Kidney capillary endothelial cell (primary cell): ENCODE measurements at regions not wholly inside any gene's neighbourhood (a gene's known extent, or its start where the extent isn't known, plus 50 kb on each side); places are given as distances from the start of the nearest gene placed in this dataset.
"Not testable (repeated sequence)": the region's sequence is repeated elsewhere in the genome, so short reads cannot be mapped to it uniquely, and the experiment has no call there.

Experiments used
- DNase-seq: peaks from one replicate; pipeline ENCODE4 v3.0.0-alpha.2; 2018; ENCODE audit warnings: low spot score

DNA sequence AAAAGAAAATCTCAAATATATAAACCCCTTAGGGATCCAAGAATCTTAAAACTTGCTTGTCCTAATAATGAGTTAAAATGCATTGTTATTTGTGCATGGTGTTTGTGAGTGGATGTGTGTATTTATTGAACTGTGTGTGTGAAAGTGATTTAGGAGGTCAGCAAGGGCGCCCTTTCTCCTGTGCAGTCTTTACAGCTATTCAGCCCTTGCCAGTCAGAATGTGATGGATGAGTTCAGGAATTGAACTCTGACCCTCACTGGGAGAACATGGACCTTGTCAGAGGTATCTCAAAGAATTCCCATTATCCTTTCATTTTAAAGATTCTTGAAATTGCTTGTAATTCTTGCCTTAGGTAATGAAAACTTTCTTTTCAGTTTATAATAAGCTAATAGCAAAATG lies 493.0 kb upstream of the ADGRL4 start:
- DNase-seq: no peak

DNA sequence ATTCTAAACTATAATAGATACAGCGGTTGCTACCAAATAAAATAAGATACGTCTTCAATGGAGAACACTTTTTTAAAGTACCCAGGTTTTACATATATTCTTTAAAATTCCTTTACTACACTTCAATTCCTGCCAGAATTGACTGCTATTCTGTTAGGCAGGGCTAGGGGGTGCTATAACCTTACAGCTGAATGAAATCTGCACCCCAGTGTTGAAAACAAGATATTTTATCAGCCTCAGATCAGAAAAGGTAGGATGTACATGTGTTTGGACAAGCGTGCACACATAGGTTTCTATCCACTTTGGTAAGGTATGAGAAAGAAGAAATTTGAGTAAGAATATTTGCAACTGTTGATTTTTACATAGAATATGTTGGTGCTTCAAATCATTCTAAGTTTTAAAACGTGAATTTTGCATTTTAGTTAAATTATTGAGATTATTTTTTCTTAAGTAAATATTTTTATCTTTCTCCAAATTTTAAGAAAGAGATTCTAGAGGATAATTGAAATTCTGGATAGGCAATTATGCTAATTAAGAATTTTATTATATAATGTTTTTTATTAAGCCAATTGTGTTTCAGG lies 490.8 kb upstream of the ADGRL4 start:
- DNase-seq: peak; percentile 56

DNA sequence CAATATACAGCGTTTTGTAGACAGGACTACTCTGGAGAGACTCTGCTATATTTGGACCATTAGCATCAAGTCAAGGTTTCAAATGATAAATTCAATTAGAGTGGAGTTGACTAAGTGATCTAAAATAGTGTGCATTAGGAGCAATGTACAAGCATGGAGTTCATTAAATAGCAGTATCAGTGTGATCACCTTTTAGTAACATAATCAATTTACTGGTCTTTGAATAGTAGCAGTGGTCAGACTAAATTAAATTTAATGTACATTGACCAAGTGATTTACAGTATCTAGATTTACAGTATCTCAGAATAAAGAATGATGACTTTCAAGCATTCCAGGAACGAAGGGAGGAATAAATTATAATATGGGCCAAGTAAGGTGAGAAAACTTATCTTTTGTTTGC lies 489.6 kb upstream of the ADGRL4 start:
- DNase-seq: no peak

DNA sequence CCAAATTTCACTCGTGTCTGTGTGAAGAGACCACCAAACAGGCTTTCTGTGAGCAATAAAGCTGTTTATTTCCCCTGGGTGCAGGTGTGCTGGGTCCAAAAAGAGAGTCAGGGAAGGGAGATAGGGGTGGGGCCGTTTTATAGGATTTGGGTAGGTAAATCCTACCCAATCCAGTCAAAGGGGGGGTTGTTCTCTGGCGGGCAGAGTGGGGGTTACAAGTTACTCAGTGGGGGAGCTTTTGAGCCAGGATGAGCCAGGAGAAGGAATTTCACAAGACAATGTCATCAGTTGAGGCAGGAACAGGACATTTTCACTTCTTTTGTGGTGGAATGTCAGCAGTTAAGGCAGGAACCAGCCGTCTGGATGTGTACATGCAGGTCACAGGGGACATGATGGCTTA lies 487.2 kb upstream of the ADGRL4 start:
- not testable (repeated sequence) for DNase-seq

DNA sequence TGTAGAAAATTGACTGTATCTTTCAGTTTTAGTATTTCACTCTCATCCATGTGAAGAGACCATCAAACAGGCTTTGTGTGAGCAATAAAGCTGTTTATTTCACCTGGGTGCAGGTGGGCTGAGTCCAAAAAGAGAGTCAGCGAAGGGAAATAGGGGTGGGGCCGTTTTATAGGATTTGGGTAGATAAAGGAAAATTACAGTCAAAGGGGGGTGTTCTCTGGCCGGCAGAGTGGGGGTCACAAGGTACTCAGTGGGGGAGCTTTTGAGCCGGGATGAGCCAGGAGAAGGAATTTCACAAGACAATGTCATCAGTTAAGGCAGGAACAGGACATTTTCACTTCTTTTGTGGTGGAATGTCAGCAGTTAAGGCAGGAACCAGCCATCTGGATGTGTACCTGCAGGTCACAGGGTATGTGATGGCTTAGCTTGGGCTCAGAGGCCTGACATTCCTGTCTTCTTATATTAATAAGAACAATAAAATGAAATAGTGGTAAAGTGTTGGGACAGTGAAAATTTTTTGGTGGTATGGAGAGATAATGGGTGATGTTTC lies 482.1 kb upstream of the ADGRL4 start:
- not testable (repeated sequence) for DNase-seq

DNA sequence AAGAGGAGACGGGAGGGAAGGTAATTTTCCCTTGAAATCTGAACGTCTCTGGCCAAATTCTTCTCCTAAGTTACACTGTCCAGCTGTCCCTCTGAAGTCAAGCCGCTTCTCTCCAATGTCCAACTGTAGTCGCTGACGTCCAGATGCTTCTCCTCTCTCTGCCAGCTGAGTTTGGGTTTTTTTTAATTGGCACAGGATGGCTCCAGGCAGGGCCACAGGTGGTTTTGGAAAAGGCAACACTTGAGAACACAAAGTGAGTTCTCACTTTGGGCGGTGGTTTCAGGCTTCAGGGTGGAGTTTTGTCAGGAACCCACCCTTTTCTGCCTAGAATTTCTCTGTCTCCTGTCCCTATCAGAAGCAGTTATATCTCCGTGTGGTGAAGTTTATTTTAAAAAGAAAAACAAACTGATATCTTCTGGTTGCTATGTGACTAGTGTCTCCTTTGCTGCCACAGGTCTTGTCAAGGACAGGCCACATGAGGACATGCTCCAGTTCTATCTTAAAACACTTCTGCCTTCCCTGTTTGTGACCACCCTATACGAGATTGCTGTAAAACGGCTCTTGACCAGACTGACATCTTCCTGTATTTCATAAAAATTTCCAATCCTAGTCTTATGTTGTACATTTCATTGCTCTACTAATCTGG lies 472.3 kb upstream of the ADGRL4 start:
- DNase-seq: no peak

DNA sequence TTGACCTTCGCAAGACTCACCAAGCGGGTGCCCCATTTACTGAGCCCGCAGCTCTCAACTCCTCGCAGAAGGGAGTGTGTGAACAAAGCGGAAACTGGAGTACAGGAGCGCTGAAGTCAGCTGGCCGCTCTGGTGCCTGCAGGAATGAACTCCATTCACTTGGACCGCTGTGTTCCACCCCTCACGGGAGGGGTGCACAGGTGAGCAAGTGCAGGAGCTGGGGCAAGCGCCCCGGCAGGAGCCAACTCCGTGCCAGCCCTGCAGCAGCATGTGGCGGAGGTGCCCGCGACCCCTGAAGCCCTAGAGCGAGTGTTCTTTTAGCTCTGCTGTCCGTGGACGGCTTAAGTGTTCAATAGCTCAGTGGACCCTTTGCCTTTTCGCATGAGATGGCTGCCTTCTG lies 471.6 kb upstream of the ADGRL4 start:
- DNase-seq: no peak

DNA sequence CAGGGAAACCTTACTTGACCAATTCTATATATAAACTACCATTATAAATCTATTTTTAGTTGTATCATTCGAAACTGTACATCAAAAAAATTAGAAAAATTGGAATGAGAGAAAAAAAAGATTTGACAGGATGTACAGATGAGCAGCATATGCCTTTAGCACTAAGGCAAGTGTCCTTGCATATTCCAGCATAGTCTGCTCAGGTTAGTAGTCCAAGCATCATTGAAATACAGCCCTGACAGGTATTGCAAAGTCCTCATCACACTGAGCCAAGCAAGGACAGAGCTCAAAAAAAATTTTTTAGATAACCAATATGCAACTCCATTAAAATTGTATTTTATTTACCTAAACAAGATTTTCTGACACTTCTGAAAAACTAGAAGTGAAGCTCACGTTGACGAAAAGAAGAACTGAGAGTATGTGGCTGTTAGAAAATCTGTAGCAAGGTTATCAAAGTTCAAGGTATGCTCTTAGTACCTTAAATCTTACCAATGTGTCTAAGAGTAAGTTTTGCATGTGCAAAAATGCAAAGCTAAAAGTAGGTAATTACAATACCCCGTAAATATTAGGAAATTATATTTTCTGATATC lies 465.6 kb upstream of the ADGRL4 start:
- no peak for DNase-seq

DNA sequence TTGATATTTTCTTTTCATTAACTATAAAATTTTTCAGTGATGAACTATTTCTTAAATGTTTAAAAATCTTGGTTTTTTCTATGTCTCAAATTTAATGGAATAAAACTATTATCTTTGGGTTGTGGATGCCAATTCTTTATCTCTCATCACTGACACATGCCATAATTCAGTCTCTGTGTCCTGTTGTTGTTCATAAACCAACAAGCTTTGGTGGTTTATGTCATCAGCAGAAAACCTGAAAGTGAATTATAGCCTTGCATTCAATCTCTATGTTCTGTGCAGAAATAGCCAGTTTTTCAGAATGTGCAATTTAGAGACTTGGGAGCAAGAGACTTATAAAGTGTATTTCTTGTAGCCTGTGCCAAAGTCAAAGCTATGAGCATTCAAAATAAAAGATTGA lies 462.6 kb upstream of the ADGRL4 start:
- DNase-seq: no peak

DNA sequence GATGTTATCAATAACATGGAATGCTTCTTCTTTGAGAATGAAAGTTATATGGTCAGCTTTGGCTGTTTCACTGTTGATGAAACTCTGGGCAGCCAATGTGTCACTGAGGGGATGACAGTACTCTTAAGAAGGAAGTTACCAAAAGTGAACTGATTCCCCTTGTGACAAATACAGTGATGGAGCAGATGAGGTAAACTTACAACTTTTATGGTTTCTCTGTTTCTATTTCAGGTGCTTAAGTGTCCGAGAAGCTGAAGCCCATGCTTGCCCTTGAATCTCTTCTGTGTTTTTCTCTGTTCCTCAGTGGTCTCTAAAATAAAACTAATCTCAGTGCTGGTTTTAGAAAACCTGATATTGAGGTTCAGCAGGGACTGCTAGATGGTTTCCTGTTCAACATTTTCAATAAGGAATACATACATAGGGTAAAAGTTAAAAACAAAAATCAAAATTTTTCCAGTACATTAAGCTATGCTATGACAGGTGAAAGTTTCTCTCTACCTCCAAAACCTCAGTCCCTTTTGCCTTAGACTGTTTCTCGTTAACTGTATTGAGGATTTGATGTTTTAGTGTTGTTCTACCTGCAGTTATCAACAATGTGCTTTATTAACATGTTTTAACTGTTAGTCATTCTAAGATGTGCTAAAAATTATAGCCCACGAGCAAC lies 454.4 kb upstream of the ADGRL4 start:
- no peak for DNase-seq

DNA sequence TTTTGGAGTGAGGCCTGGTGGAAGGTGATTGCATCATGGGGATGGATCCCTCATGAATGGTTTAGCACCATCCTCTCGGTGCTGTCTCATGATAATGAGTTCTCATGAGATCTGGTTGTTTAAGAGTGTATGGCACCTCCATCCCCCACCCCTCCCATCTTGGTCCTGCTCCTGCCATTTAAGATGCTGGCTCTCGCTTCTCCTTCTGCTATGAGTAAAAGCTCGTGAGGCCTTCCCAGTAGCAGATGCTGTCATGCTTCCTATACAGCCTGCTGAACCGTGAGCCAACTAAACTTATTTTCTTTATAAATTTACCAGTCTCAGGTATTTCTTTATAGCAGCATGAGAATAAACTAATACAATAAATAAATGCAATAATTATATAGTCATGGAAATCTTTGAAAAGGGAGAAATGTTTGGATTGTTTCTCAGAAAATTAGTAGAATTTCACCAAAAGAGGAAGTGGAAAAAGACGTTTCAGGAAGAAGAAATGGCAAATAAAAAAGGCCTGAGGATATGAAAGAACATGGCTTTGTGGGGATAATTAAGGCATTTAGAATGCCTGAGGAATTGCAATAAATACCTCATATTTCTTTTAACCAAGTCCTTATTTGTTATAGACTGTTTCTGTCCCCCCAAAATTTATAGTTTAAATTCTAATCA lies 451.2 kb upstream of the ADGRL4 start:
- no peak for DNase-seq

DNA sequence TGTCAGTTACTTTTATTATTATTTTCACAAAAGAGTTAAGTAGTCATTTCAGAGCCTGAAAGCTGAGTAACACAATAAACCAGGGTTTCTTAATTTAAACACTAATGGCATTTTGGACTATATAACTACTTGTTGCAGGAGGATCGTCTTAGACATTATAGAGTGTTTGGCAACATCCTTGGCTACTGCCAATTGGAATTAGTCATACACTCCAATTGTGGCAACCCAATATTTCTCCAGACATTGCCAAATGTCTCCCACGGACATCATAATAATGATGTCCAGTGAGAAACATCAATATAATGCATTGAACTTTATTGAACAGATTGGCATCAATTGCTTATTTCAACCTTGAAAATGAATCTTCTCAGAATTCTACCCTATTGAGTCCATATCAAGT lies 441.9 kb upstream of the ADGRL4 start:
- no peak for DNase-seq

DNA sequence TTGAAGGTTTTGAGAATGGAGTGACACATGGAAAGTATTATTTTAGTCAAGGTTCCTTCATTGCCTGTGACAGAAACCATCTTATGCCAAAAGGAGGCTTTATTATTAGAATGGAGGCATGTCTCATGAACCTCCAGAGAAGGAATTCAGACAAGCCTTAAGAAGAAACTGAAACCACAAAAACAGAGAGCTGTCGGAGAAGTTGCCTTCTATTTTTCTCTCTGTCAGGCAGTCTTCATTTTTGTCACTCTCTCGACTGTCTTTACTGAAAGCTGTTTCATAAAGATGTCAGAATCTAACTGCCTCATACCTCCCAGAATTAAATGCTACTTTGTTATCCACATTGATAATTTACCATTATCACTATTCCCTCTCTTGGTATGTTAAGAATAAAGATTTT lies 434.7 kb upstream of the ADGRL4 start:
- no peak for DNase-seq

DNA sequence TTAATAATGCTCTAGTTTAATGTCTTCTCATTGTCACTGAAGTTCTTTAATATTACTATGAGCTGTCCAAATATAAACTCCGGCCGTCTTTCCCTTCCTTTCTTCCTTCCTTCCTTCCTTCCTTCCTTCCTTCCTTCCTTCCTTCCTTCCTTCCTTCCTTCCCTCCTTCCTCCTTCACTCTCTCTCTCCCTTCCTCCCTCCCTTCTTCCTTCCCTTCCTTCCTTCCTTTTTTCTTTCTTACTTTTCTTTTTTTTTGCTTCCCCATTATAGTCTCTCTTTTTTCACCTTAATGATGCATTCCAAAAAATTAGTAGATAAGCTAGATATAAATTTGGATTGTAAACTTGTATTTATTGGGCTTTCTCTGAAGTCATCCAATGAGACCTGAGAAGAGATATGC lies 431.0 kb upstream of the ADGRL4 start:
- DNase-seq: no peak

DNA sequence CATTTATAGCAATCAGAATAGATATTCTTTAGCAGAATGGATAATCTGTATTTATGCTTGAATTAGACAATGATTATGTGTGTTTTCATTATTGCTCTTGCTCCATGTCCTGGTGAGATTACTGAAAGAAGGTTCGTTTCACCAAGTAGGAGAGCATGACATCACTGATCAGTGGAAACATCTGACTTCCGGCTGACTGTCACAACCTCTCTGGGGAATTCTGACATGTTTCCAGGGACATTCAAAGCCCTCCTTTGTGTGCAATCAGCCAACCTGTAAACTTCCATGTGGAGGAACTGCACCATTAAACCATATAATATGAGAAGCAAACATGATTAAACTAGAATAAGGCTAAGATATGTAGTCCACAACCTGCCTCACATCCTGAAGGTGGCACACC lies 424.8 kb upstream of the ADGRL4 start:
- peak; percentile 30 for DNase-seq

DNA sequence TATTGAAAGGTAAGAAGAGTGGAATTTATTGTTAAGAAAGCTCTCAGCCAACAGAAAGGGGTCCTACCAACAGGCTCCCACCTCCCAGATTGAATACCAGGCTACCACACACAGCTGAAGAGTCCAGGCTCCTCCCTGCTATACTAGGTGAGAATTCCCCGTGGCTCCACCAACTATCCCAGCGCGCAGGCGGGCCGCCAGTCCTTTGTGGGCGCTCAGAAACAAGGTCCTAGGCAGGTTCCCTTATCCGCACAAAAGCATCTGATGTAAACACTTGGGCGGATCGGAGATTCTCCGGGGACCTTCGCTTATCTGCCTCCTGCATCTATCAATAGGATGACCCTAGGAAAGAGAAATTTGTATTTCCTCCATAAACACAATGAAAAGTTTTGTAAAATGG lies 423.9 kb upstream of the ADGRL4 start:
- no peak for DNase-seq

DNA sequence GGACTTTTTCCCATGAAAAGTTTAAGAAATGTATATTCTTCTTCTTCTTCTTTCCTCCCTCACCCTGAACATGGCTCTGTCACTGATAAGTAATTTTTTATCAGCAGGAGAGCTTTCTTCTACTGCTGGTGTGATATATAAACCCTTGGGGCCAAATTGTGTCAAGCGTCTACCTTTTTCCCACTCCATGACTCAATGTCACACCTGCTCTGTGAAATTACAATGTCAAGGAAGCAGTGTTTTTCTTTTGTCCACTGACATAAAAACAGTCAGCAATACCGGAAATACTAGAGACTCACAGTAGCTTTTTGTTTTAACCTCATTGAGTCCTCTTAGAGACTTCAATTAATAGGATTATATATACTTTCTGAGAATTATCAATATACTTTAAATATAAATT lies 416.2 kb upstream of the ADGRL4 start:
- DNase-seq: no peak

DNA sequence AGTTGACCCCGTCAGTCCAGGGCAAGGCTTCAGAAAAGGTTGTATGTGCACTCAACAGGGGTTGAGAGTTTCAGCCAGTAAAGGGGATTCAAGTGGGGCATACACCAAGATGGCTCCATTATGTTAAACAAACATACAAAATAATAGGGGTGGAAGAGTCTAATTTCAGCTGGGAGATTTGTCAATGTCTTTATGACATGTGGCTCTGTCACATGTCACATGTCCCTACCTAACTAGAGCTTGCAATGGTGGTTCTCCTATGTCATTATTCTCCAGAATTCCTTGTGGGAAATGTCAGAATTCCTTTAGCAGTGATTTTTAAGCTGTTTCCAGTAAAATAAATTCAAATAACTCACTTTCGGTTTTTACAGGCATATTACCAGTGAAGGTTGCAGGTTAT lies 392.0 kb upstream of the ADGRL4 start:
- DNase-seq: no peak

DNA sequence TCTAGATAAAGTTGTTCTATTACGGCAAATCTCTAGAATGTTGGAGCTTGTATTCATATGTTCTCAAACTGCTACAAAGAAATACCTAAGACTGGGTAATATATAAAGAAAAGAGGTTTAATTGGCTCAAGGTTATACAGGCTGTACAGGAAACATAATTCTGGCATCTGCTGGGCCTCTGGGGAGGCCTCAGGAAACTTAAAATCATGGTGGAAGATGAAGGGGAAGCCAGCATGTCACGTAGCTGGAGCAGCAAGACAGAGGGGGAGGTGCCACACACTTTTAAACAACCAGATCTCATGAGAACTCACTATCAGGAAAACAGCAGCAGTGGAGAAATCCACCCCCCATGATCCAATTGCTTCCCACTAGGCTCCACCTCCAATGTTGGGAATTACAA lies 390.4 kb upstream of the ADGRL4 start:
- no peak for DNase-seq

DNA sequence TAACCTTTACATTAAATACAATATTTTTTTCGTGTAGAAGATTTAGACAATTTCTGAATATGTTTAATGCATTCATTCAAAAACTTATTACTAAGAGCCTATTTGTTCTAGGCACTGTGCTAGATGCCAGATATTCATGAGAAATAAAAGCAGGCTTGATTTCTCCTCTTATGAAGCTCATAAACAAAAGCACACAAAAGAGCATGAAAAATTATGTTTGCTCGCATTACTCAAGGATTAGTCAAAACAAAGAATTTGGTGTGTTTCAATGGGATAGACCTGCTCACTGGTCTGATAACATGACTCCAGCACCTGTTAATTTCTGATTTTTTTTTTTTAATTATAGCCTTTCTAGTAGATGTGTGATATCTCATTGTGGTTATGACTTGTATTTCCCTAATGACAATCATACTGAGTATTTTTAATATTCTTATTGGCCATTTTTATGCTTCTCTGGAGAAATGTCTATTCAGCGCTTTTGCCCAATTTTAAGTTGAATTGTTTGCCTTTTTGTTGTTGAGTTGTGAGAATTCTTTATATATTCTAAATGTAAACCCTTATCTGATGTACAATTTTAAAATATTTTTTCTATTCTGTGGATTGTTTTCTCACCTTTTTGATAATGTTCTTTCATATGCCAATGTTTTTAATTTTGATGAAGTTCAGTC lies 382.3 kb upstream of the ADGRL4 start:
- no peak for DNase-seq

DNA sequence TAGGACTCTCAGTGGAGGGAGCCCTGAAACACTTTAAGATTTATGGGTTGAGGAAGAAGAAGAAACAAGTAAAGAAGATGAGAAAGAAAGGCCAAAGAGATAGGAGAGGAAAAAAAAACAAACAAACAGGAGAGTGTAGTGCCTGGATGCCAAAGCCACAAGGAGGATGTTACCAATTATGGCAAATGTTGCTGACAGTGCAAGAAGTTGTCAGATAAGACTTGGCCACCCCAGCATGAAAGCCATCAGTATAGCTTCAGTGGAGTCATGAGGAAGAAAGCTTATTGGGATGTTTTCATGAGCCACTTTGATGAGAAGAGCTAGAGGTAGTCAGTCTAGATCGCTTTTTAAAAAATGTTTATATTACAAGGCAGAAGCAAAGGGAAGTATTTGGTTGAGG lies 380.2 kb upstream of the ADGRL4 start:
- DNase-seq: no peak

DNA sequence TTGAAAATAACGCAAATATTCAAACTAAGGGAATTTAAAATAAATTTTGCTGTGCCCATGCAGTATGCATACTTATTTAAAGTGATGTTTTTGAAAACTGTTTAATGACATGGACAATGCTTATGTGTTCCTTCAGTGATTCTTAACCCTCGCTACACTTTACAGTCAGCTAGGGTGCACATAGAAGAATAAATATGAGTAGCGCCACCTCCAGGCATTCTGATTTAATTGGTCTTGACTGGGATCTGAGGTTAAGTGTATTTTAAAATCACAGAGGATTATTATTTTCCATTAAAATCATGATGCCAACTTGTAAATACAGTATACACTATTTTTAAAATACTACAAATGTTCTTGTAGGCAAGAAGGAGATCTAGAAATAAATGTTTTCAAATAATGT lies 373.5 kb upstream of the ADGRL4 start:
- DNase-seq: no peak
